ENCODE measurements at regions not wholly inside any gene's neighbourhood (a gene's known extent, or its start where the extent isn't known, plus 50 kb on each side); places are given as distances from the start of the nearest gene placed in this dataset.

GRCh38 chr9:129351058-129351641, 173.1 kb upstream of the IER5L start:
- TF ChIP-seq CTCF (IDR thresholded peaks at IDR 0.05; ENCODE audit: low read depth, low read length, missing control alignments): no peak
- H3K4me3 ChIP-seq (replicated peaks; ENCODE audit: low read depth, low read length): no peak overlapping the region
- DNase-seq (ENCODE audit: extremely low read depth, low read depth): no peak

GRCh38 chr9:129350143-129350935, 172.3 kb upstream of the IER5L start:
- no peak overlapping the region for H3K4me3 ChIP-seq (replicated peaks; ENCODE audit: low read depth, low read length)
- no peak for DNase-seq (ENCODE audit: extremely low read depth, low read depth)
- no peak for TF ChIP-seq CTCF (IDR thresholded peaks at IDR 0.05; ENCODE audit: low read depth, low read length, missing control alignments)

- no peak for TF ChIP-seq CTCF (IDR thresholded peaks at IDR 0.05; ENCODE audit: low read depth, low read length, missing control alignments)
- H3K4me3 ChIP-seq (replicated peaks; ENCODE audit: low read depth, low read length): no peak overlapping the region
- DNase-seq (ENCODE audit: extremely low read depth, low read depth): no peak
Measured at GRCh38 chr9:129349665-129349947, 171.5 kb upstream of the IER5L start.

- no peak for TF ChIP-seq CTCF (IDR thresholded peaks at IDR 0.05; ENCODE audit: low read depth, low read length, missing control alignments)
- H3K4me3 ChIP-seq (replicated peaks; ENCODE audit: low read depth, low read length): no peak overlapping the region
- DNase-seq (ENCODE audit: extremely low read depth, low read depth): no peak
Measured at GRCh38 chr9:129348890-129349664, 171.0 kb upstream of the IER5L start.

GRCh38 chr9:129347316-129348120, 169.5 kb upstream of the IER5L start:
- no peak for TF ChIP-seq CTCF (IDR thresholded peaks at IDR 0.05; ENCODE audit: low read depth, low read length, missing control alignments)
- no peak for DNase-seq (ENCODE audit: extremely low read depth, low read depth)

GRCh38 chr9:129346046-129346445, 168.0 kb upstream of the IER5L start:
- no peak for TF ChIP-seq CTCF (IDR thresholded peaks at IDR 0.05; ENCODE audit: low read depth, low read length, missing control alignments)
- no peak for DNase-seq (ENCODE audit: extremely low read depth, low read depth)

More at GRCh38 chr9:129347316-129348120, 169.5 kb upstream of the IER5L start:
- no peak overlapping the region for H3K4me3 ChIP-seq (replicated peaks; ENCODE audit: low read depth, low read length)

More at GRCh38 chr9:129346046-129346445, 168.0 kb upstream of the IER5L start:
- H3K4me3 ChIP-seq (replicated peaks; ENCODE audit: low read depth, low read length): no peak overlapping the region

Measured in HFF-Myc (cell line).